Stimulated activated CD4-positive, alpha-beta T cell treated with anti-CD3 and anti-CD28 coated beads, Interleukin-15, amount 100 ng/mL, for 1 hour (primary cell): ENCODE measurements at regions not wholly inside any gene's neighbourhood (a gene's known extent, or its start where the extent isn't known, plus 50 kb on each side); places are given as distances from the start of the nearest gene placed in this dataset.

Source experiments
- DNase-seq, 2 donors: peaks; one replicate each; pipeline ENCODE4 v3.0.0-alpha.2; 2020; ENCODE audit warnings: low read depth in 1 of 2, low spot score in 1 of 2

GRCh38 chr1:38303843-38304242 lies 257.2 kb upstream of the POU3F1 start:
- DNase-seq = no peak

GRCh38 chr1:38301040-38301439 lies 254.4 kb upstream of the POU3F1 start:
- DNase-seq = no peak

GRCh38 chr1:38300616-38301015 lies 254.0 kb upstream of the POU3F1 start:
- DNase-seq = no peak

DNA sequence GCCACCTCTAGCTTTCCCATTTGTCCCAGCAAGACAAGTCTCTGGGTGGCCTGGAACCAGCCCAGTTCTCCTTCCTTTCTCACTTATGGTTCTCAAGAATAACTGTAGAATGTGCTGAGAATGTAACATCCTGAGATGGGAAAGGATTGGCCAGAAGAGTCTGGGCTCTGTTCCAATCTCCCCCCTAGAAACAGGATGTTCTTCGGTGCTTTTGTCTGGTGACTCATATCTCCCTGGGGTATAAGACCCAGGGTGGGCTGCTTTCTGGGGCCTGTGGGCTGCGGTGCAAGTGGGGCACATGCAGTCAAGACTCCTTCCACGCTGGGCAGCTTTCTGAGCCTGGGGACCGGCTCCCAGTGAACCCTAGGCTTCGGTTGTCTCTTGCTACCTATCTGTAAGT lies 251.2 kb upstream of the POU3F1 start:
- DNase-seq = no peak

DNA sequence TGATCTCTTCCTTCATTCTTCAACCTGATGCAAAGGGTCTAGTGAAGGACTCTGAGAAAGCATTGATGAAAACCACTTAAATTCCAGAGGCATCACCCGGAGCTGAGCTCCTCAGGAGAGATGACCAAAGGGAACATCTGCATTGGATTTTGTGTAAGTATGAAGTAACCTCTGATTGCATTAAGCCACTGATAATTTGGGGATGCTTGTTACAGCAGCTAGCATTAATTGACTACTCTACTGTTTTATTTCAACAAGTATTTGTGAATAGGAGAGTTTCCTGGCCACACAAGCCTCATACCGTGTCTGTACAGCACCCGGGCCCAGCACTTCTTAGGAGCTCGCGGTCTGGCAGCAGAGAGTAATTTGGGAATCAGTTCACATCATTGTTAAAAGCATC lies 250.7 kb upstream of the POU3F1 start:
- no peak for DNase-seq

GRCh38 chr1:38296047-38296446 lies 249.5 kb upstream of the POU3F1 start:
- DNase-seq = no peak

- no peak for DNase-seq
These were observed 247.0 kb upstream of the POU3F1 start for GRCh38 chr1:38293567-38293966.

GRCh38 chr1:38292969-38293368 lies 246.4 kb upstream of the POU3F1 start:
- DNase-seq = no peak

DNA sequence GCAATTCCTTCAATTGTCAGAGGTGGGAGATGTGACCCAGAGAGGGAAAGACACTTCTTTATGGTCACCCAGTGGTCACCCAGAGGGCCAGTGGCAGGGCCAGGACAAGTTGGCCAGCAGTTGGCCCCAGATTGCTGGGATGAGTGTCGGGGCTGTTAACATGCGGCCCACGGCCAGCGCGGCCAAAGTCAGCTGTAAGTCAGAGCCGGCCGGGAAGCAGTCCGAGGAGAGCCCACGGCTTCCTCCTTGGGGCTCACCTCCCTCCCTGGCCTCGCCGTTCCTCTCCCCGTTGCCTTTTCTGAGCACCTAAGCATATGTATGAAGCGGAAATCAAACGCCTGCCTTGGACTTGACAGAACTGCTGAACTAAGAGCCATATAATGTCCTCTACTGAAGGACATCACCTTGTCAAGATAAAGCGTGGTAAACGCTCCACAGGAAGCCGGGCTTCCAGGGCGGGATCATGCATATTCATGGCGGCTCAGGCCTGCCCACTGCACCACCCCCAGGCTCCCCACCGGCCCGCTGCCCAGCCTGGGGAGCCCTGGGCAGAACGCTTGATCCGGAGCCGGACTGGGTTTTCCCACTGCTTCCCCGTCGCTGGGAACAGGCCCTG lies 245.4 kb upstream of the POU3F1 start:
- DNase-seq = no peak

GRCh38 chr1:38291336-38291735 lies 244.7 kb upstream of the POU3F1 start:
- DNase-seq = no peak

DNA sequence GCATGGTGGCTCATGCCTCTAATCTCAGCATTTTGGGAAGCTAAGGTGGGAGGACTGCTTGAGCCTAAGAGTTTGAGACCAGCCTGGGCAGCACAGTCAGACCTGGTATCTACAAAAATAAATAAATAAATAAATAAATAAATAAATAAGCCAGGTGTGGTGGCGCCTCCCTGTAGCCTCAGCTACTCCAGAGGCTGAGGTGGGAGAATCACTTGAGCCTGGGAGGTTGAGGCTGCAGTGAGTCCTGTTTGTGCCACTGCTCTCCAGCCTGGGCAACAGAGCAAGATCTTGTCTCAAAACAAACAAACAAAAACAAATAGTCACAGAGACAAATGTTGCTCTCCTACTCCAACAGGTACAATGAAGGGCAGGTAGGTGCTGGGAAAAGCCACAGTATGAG lies 242.4 kb upstream of the POU3F1 start:
- no peak for DNase-seq

DNA sequence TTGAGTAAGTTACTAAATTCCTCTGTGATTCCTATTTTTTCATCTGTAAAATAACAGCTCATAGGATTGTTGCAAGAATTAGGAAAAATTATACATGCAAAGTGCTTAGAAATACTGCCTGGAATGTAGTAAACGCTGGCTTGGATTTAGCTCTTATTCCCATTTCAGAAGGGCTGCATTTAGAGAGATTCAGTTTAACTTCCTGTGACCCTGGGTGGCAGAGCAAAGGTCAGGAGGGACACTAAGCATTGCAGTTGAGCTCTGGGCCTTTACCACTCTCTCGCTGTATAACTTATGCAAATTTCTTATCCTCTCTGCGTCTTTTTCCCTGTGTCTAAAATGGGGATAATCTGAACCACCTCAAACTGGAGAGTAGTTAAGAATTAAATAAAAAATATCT lies 241.0 kb upstream of the POU3F1 start:
- no peak for DNase-seq

GRCh38 chr1:38287036-38287435 lies 240.4 kb upstream of the POU3F1 start:
- DNase-seq = no peak

DNA sequence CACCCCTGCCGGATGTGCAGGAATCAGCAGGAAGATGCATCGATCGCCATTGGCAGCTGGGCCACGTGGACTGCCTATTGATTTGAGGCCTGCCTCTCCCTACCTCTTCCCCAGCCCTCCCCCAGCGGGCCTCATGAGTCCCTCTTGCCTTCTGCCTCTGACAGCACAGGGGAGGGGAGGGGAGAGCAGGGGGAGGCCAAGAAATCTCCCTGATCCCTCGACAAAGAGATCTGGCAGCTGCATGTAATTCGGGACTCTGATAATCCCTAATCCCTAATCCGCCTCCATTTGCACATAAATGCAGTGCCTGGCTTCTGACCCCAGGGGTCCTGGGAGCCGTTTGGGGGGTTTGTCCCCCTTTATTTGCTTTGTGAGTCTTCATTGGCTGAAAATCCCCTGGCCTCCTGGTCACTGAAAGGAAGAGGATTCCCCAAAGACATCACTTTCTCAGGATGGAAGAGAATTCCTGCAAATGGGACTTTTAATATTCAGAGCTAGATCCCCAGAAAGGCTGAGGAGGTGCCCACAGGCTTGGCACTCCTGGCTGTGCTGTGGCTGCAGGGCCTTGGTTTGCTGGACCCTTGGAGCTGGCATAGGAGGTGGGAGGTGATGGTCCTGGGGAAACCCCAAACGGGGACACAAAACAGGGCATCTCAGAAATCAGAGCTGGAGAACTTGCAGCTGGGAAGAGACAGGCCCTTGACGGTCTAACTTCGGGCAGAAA lies 239.4 kb upstream of the POU3F1 start:
- DNase-seq = no peak

DNA sequence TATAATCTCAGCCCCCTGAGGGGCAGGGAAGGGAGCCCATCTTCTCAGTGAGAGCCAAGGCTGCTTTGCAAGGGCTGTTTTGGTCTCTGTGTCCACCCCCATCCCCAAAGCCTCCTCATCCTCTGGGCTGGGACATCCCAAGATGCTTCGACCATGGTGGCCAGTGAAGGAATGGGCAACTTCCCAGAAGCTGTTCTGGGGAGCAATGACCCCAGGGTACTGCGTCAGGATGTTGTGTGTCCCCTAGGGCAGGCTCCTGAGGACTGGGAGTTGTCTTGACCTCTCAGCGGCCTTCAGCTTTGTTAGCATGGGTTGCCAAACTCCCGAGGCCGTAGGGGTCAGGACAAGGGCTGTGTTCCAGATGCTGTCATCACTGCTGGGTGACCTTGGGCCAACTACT lies 238.4 kb upstream of the POU3F1 start:
- DNase-seq = no peak

- DNase-seq = no peak
These were observed 237.3 kb upstream of the POU3F1 start for GRCh38 chr1:38283696-38284470.

DNA sequence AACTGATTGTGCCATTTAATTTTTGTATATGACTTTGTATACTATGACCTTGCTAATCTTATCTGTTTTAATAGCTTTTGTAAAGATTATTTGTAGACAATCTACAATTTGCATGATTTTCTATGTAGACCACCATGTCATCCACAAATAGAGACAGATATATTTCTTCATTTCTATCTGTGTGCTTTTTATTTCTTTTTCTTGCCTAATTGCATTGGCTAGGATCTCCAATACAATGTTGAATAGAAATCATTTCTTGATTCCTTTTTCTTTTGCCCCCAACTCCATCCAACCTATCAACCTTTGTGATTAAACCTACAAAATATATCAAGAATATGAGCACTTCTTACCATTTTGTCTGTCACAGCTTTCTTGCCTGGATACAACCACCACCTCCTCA lies 232.6 kb upstream of the POU3F1 start:
- DNase-seq = no peak

GRCh38 chr1:38277646-38278045 lies 231.1 kb upstream of the POU3F1 start:
- DNase-seq = no peak

- no peak for DNase-seq
These were observed 229.4 kb upstream of the POU3F1 start for GRCh38 chr1:38275960-38276359.

GRCh38 chr1:38274974-38275373 lies 228.4 kb upstream of the POU3F1 start:
- DNase-seq = no peak

DNA sequence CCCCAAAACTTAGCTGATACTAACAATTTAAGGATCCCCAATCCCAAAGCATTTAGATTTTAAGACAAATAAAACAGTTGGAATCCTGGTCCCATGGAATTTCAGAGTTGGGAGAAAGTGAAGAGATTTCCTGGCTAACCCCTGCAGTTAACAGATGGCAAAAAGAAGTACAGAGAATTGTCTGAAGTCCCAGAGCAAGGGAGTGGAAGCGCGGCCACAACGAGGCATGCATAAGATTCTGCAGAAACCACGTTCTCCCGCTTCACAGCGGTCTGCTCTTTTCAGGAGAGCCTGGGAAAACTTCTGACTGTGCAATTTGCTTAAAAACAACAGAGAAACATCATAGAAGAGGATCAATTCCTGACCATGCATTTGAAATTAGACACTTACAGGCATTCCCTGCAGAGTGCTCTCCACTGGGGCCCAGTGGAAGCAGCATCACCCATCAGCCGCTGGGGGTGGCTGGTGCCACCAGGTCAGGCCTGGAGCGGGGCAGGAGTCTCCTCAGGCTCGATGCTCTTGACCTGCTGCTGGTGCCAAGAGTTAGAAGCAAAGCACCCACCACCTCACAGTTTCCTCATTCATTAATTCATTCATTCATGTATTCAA lies 226.7 kb upstream of the POU3F1 start:
- DNase-seq = no peak

DNA sequence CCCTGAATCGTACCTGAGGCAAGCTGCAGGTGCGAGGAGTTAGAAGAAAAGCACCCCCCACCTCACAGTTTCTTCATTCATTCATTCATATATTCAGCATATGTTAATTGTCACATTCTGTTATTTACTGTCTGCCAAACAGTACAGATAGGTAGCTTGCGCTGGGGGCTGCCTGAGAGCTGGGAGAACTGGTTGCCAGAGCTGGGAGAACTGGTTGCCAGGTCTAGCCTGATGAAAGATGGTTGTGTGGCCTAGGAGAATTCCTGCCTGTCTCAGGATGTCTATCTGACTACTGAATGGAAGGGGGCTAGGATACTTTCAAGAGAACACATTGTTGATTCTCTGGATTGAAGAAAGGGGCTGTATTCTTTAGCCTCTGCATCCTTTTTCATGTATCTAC lies 225.9 kb upstream of the POU3F1 start:
- no peak for DNase-seq
